ENCODE measurements at regions not wholly inside any gene's neighbourhood (a gene's known extent, or its start where the extent isn't known, plus 50 kb on each side); places are given as distances from the start of the nearest gene placed in this dataset.

DNA sequence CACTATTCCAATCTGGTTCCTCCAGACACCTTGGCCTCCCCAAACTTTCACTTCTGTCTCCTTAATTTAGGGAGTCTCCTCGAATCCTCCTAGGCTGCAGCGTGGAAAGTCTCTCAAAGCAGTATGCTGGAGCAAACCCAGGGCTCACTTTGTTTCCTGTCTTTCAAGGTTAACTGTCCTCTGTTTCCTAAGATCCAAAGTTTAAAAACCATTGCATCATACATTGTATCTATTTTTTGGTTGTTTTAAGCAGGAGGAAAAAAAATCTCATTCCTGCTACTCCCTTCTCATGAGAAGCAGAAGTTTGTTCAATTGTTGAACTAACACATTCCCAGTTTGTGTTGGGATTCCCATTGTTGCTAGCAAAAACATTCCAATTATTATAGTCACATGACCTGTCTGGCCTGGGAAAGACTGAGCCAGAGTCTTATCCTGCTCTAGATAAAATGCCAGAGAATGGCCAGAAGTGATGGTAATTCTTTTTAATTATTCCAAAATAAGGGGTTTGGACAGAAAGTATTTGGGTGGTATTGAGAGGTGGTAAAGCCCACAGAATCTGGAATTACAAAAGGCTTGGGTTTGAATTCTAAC is 67.3 kb downstream of the HSPB8 start (continued):
- TF ChIP-seq ZSCAN5A (CRISPR knock-in tag; IDR thresholded peaks at IDR 0.05; ENCODE audit: borderline replicate concordance): no peak
- no peak for TF ChIP-seq SOX13 (IDR thresholded peaks at IDR 0.05)
- 0 out of 4 replicates have a peak, but pooled peaks of 1 of the 2 experiments have one; percentile 28 for TF ChIP-seq SOX13 (CRISPR knock-in tag; conservative IDR thresholded peaks at IDR 0.05 in 1 of 2, IDR thresholded peaks at IDR 0.05 in 1 of 2)
- TF ChIP-seq ZNF644 (CRISPR knock-in tag; IDR thresholded peaks at IDR 0.05; ENCODE audit: low read depth): 0 out of 2 replicates have a peak, but pooled peaks have one; percentile 47
- no peak for TF ChIP-seq SAFB2 (CRISPR knock-in tag; IDR thresholded peaks at IDR 0.05; ENCODE audit: borderline replicate concordance, low read depth)
- TF ChIP-seq ARID5B (CRISPR knock-in tag; IDR thresholded peaks at IDR 0.05): peak; percentile 47; the same call in 1 of the 2 replicates
- no peak for TF ChIP-seq ZNF274 (CRISPR knock-in tag; IDR thresholded peaks at IDR 0.05)
- no peak for TF ChIP-seq ZBED4 (CRISPR knock-in tag; IDR thresholded peaks at IDR 0.05; ENCODE audit: borderline replicate concordance)
- peak; percentile 81 for TF ChIP-seq CEBPB (IDR thresholded peaks at IDR 0.05; ENCODE audit: borderline replicate concordance, low read depth, low read length)
- TF ChIP-seq, protein P1, sequence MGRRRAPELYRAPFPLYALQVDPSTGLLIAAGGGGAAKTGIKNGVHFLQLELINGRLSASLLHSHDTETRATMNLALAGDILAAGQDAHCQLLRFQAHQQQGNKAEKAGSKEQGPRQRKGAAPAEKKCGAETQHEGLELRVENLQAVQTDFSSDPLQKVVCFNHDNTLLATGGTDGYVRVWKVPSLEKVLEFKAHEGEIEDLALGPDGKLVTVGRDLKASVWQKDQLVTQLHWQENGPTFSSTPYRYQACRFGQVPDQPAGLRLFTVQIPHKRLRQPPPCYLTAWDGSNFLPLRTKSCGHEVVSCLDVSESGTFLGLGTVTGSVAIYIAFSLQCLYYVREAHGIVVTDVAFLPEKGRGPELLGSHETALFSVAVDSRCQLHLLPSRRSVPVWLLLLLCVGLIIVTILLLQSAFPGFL (CRISPR knock-in tag; IDR thresholded peaks at IDR 0.05): no peak
- TF ChIP-seq LCORL (IDR thresholded peaks at IDR 0.05): no peak
- TF ChIP-seq LCORL (CRISPR knock-in tag; IDR thresholded peaks at IDR 0.05): no peak
- no peak for TF ChIP-seq TEAD2 (CRISPR knock-in tag; IDR thresholded peaks at IDR 0.05)
- no peak for TF ChIP-seq ZFP36L2 (CRISPR knock-in tag; IDR thresholded peaks at IDR 0.05)
- TF ChIP-seq, protein P2, sequence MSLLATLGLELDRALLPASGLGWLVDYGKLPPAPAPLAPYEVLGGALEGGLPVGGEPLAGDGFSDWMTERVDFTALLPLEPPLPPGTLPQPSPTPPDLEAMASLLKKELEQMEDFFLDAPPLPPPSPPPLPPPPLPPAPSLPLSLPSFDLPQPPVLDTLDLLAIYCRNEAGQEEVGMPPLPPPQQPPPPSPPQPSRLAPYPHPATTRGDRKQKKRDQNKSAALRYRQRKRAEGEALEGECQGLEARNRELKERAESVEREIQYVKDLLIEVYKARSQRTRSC (CRISPR knock-in tag; IDR thresholded peaks at IDR 0.05; ENCODE audit: low read depth): no peak
- no peak for TF ChIP-seq SMYD3 (CRISPR knock-in tag; IDR thresholded peaks at IDR 0.05)
- no peak for TF ChIP-seq NONO (IDR thresholded peaks at IDR 0.05)
- no peak for TF ChIP-seq NONO (CRISPR knock-in tag; conservative IDR thresholded peaks at IDR 0.05)
- no peak for TF ChIP-seq SOX6 (IDR thresholded peaks at IDR 0.05)
- peak; percentile 57; the same call in 1 of the 2 replicates for TF ChIP-seq SOX6 (CRISPR knock-in tag; IDR thresholded peaks at IDR 0.05)
- no peak for TF ChIP-seq GZF1 (CRISPR knock-in tag; IDR thresholded peaks at IDR 0.05)
